NCI-H1092 treated with DMSO at 0.1 percent for 48 hours (cell line): ENCODE measurements at regions not wholly inside any gene's neighbourhood (a gene's known extent, or its start where the extent isn't known, plus 50 kb on each side); places are given as distances from the start of the nearest gene placed in this dataset.
"Not testable (repeated sequence)": the region's sequence is repeated elsewhere in the genome, so short reads cannot be mapped to it uniquely, and the experiment has no call there.

ENCODE experiments used
- DNase-seq: peaks from one replicate; lab custom pipeline; 2025; lab: John Stamatoyannopoulos, UW

DNA sequence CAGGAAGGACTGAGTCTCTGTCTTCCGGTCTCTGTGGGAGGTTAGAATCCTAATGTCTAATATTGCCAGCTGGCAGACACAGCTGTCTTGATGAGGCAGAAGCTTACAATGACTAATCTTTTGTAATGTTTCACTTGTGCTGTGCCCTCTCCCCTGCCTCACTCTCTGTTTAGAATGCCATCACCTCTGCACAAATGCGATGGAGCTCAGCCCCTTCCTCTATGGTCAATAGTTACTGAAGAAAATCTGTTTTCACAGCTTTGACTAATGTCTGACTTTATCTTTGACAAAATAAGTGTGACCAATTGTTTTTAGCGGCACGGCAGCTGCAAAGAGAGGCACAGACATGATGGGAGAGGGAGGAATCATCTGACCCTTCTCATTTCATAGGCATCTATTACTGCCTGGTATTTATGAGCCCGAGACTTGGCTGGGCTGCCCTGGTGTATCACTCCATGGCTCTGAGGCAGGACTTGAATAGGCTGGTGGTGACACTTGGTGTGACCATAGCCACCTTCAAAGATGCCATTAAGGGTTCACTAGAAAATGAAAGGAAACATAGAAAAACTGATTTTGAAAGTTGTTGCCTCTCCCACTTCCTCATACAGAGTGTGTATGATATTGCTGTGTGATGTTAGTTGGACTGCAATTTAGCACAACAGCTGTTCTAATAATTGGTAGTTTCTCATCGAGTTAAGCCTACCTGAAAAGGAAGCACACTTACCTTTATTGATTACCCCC, 163.2 kb upstream of the NBPF11 start:
- DNase-seq, result no peak

DNA sequence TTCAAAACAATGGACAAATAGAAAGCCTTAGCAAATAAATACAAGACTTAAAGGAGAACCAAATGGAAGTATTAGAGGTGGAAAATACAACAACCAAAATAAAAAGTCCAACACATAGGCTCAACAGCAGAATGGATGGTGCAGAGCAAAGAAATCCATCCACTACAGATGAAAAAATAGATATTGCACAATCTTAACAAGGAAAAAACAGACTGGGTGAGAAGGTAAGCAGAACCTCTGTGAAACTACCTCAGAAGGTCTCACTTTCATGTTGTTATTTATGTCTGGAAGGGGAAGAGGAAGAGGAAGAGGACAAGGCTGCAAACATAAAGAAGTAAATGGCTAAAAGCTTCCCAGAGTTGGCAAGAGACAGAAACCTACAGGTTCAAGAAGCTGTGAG, 158.7 kb upstream of the NBPF11 start:
- DNase-seq, result no peak

DNA sequence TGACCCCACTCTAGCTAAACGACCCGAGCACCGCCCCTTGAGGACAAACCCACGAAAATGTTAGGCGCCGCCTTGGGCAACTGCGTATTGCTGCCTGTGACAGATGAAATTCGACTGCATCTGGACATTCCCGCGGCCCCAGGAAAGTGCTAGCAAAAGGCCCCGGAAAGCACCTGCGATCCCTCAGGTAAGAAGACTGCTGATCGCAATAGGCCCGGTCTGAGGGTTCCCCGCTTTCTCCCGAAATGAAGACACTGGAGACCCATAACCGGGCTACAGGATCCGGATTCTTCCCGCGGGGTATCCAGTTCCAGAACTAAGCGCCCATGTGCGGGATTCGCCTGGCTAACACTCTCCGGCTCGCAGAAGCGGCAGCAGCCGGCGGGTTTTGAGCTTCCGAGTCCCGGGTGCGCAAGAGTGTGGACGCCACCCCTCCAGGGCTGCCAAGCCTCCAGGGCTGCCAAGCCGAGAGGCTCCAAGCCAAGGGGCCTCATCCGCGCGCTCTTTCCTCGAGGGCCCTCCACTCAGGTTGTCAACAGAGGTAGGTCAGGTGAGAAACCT, 157.9 kb upstream of the NBPF11 start:
- DNase-seq, result no peak

DNA sequence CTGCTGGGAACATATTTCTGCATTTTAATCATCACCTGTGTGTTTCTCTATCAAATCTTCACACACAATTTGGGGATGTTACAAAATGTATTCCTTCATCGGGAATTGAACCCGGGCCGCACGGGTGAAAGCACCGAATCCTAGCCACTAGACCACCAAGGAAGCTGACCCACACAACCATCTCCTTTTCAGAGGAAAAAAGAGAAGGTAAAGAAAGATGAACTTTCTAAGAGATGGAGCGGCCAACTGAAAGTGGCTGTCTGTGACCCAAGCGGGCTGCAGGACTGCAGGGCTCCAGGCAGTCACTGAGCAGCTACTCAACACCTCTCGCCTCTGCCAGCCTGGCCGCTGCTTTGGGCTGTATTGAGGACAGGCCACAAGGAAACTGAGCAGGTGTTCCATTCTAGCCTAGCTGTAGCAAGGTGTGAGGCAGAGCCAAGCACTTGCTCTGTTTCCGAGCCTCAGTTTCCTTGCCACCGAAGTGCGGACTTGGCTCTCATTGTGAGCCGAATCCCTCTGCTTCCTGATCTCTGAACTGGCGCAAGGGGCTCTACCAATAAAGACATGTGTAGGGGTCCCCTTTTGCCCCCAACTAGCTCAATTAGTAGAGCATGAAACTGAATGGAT, 156.9 kb upstream of the NBPF11 start:
- DNase-seq, result no peak

DNA sequence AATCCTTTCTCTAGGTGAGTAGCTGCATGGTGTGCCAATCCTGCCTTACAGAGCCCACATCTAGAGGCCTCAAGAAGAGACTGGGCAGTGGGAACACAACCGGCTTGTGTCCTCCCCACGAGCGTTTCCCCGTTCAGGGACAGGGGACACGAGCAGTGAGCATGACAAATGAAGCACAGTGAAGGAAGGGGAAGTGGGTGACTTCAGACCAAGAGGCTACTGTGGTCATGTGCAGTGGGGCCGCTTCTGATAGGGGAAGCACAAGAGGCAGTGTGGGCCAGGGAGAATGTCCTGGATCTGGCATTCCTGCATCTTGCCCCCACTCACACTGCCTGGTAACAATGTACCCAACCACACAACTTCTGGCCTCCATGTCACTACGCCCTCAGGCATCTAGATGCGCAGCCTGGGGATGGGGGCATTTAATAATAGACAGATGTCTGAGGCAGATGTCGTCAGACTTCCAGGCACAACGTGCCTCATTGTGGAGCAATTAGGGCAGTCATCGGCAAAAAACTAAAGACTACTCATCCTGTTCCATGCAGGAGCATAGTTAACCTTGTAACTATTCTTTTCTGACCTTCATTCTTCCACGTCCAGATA, 155.6 kb upstream of the NBPF11 start:
- no peak for DNase-seq

DNA sequence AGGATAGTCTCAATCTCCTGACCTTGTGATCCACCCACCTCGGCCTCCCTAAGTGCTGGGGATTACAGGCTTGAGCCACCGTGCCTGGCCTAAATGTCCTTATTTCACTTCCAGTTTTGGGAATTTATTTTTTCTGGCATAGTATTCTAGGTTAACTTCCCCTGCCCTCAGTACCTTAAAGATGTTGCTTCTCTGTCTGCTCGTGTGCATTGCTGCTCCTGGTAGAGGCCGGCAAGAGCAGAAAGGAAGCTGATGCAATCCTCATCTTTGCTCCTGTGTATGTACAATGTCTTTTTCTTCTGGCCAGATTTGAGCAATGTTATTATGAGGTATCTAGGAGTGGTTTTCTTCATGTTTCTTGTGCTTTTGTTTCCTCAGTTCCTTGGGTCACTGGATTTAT, 152.9 kb upstream of the NBPF11 start:
- not testable (repeated sequence) for DNase-seq

DNA sequence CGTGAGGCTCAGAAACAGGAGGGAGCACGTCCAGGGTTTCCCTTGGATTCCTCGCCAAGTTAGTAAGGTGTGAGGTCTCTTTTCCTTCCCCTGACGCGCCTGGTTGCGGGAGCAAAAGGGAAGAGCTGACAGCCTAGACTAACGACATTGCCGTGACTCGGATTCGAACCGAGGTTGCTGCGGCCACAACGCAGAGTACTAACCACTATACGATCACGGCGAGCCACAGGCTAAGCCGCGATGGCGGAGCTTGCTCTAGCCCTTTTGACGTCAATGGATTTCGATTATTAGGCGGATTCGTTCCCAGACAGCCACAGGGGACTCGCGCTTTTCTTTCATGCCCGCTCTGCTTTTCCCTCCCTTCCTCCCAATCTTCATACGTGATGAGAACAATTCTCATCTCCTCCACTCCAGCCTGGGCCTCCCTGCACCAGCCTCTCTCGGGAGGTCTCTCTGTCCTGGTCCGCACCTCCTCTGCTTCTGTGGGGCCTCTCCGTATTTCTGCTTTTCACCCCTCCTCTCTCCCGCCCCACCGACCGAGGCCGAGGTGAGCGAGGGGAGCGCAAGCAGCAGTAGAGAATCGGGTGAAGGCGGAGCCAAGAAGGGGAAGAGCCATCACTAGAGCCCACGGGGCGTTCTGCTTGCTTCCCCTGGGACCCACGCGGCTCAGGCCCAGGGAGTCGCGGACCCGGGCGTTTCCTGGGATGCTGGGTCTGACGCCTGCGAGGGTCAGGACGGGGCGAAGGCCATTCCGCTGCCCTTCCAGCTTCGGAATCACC, 150.7 kb upstream of the NBPF11 start:
- DNase-seq, result not testable (repeated sequence)

DNA sequence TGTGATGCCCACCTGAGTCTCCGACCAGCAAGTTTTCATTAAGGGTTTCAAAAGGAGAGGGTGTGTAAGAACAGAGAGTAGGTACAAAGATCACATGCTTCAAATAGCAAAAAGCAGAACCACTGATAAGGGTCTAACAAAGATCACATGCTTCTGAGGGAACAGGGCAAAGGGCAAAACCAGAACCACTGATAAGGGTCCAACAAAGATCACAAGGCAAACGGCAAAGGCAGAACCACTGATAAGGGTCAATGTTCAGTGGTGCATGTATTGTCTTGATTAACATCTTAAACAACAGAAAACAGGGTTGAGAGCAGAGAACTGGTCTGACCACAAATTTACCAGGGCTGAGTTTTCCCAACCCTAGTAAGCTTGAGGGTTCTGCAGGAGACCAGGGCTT, 145.8 kb upstream of the NBPF11 start:
- not testable (repeated sequence) for DNase-seq

DNA sequence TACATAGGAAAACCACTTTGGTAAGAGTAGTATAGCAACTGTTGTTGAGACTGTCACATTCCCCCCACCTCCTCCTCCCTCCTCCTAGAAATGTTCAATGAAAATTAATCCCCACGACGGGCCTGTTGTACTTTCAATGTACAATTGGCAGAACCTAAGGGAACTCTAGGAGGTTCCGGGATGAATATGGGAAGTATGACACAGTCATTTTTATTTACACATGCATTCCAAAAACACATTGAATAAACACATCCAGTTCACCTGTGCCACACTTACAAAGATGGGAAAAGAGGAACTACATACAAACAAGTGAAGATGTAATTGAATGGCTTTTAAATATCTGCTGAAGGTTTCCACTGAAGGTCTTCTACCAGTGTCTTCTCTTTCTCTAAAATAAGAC, 144.4 kb upstream of the NBPF11 start:
- no peak for DNase-seq

DNA sequence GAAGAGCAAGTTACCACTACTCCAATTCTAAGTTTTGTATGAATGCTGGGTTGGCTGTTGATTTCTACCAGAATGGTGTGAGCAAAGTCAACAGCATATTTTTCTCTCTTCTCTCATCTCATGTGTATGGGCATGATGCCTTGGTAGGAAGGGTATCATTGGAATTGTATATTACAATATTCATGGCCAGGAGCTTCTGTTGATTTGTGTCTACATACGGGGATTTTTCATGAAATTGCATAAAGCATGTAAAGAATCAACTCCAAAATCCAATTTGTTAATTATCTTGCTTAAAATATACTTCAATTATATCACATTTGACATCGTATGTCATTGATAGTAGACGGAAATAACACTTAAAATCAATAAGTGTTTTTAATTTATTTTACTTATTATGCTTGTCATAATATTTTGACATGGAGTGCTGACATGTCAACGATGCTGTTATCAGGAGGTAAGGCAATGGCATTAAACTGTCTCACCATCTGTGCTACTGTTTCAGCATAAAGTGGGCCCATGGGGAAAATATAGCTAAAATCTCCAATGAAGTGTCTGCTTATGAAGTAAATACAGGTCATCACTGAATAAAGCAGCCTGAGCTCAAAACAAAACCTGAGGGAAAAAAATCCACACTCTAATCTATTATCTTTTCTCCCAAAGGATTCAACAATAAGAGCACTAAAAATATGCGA, 142.2 kb upstream of the NBPF11 start:
- DNase-seq, result no peak

DNA sequence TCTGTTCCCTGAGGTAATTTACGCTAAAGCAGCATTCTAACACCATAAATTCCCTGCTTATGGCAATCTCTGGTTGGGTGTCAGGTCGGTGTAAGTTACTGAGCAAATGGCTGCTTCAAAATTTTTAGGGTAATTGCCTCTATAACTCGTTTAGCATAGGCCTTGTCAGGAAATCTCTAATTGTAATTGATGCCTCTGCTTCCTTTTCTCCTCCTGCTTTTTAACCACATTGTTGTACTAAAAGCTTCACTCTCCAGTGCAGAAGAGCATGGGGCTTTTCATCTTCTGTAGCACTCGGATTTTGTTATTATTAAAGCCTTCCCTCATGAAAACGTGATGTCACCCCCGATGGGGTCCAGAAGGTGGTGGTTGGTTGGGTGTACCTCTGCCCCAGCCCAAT, 141.6 kb upstream of the NBPF11 start:
- DNase-seq, result no peak

DNA sequence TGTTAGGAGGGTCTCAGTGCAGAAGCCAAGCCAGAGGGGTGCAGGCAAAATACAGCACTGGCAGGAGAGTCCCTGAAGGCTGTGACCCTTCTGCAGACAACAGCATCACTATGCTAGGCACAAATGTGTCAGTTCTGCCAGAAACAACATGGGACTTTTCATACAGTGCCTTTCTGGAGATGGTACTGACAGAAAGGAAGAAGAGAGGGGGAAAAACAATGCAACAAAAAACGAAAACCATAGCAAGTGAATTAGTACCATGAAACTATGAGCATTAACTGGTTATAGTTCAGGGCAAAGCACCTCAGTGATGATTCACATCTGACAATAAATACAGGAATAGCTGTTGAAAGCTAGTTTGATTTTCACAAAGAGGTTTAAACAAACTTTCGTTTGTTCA, 140.8 kb upstream of the NBPF11 start:
- DNase-seq, result no peak

DNA sequence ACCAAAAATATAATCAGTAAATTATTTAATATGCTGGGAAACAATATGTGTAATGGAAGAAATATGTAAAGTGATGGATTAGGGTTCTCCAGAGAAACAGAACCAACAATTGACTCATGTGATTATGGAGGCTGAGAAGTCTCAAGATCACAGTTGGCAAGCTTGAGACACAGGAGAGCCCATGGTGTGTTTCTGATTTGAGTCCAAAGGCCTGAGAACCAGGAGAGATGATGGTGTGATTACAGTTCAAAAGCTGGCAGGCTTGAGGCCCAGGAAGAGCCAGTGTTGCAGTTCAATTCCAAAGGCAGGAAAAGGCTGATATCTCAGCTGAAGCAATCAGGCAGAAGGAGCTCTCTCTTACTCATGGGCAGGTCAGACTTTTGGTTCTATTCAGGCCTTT, 138.8 kb upstream of the NBPF11 start:
- DNase-seq, result no peak

DNA sequence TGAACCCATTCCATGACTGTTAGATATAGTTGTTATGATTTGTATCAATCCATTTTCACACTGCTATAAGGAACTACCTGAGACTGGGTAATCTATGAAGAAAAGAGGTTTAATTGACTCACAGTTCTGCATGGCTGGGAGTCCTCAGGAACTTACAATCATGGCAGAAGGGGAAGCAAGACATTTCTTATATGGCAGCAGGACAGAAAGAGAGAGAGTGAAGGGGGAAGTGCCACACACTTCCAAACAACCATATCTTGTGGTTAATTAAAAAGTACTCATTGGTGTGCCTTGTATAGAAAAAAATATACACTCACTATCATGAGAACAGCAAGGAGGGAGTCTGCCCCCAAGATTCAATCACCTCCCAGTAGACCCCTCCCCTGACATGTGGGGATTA, 137.6 kb upstream of the NBPF11 start:
- DNase-seq, result no peak

DNA sequence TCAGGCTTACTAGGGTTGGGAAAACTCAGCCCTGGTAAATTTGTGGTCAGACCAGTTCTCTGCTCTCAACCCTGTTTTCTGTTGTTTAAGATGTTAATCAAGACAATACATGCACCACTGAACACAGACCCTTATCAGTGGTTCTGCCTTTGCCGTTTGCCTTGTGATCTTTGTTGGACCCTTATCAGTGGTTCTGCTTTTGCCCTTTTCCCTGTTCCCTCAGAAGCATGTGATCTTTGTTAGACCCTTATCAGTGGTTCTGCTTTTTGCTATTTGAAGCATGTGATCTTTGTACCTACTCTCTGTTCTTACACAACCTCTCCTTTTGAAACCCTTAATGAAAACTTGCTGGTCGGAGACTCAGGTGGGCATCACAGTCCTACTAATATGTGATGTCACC, 133.9 kb upstream of the NBPF11 start:
- DNase-seq, result not testable (repeated sequence)

DNA sequence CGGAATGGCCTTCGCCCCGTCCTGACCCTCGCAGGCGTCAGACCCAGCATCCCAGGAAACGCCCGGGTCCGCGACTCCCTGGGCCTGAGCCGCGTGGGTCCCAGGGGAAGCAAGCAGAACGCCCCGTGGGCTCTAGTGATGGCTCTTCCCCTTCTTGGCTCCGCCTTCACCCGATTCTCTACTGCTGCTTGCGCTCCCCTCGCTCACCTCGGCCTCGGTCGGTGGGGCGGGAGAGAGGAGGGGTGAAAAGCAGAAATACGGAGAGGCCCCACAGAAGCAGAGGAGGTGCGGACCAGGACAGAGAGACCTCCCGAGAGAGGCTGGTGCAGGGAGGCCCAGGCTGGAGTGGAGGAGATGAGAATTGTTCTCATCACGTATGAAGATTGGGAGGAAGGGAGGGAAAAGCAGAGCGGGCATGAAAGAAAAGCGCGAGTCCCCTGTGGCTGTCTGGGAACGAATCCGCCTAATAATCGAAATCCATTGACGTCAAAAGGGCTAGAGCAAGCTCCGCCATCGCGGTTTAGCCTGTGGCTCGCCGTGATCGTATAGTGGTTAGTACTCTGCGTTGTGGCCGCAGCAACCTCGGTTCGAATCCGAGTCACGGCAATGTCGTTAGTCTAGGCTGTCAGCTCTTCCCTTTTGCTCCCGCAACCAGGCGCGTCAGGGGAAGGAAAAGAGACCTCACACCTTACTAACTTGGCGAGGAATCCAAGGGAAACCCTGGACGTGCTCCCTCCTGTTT, 128.9 kb upstream of the NBPF11 start:
- DNase-seq, result not testable (repeated sequence)

DNA sequence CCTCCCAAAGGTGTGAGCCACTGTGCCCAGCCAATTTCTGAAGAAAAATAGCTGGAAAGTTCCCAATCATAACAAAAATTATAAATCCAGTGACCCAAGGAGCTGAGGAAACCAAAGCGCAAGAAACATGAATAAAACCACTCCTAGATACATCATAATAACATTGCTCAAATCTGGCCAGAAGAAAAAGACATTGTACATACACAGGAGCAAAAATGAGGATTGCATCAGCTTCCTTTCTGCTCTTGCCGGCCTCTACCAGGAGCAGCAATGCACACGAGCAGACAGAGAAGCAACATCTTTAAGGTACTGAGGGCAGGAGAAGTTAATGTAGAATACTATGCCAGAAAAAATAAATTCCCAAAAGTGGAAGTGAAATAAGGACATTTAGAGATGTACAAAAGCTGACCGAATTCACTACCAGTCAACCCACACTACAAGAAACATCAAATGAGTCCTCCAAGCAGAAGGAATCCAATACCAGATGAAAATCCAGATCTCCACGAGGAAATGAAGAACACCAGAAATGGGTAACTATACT, 127.0 kb upstream of the NBPF11 start:
- not testable (repeated sequence) for DNase-seq

DNA sequence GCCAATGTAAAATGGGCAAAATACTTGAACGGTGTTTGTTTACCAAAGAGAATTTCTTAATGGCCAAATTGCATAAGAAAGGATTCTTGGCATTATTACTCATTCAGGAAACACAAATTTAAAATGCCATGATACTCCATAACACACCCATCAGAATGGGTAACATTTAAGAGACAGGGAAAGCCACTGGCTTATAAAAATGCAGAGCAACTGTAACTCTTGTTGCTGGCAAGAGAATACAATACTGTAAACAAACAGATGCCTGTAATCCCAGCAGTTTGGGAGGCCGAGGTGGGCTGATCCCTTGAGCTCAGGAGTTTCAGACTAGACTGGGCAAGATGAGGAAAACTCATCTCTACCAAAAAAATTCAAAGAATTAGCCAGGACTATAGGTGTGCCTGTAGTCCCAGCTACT, 125.8 kb upstream of the NBPF11 start:
- DNase-seq, result not testable (repeated sequence)

DNA sequence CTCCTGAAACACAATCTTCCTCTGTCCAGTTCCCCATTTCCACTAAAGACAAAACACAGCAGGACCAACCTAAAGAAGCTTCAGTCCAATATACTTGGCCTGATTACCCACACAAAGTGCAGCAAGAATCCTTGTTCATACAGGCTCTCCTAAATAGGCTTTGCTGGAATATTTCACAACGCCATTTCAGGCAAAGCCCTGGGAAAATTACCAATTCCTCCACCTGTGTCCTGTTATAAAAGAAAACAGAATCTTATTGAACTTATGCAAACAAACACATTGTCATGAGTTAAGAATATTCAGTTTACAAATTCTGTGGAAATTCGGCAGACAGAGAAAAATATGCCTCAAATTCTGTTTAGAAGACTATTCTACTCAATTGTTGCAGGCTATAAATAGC, 115.0 kb upstream of the NBPF11 start:
- not testable (repeated sequence) for DNase-seq

DNA sequence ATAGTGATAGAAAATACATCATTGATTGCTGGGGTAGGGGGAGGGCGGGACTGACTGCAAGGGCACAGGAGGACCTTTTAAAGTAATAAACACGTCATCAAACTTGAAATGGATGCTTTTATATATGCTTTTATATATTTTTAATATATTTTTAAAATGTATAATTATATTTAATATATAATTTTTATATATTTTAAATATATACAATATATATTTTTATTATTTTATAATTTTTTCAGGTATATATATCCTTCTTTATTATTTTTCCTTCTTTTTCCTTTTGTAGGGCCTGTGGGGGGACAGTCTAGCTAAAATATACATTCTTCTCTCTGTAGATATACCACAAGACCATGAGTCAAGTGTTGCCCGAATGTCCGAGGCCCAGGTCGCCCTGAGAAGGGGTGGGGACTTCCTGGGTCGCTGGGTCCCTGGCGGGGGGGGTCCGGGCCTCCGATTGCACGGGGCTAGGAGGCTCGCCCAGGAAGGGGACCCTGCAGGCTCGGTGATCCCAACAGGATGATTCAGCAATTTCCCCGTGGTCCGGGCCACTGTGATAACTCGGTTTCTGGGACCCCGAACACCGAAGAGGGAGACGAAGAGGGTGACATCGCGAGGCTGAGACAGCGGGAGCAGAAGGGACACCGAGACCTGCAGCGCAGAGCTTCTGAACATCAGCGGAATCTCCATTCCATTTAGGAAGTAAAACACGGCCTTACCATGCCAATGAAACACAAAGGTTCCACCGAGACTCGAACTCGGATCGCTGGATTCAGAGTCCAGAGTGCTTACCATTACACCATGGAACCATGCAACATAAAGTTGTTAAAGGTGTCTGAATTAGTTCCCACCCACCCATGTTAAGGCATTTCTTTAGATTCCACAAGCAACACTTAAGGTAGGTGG, 112.5 kb upstream of the NBPF11 start:
- no peak for DNase-seq
